ENCODE measurements at regions not wholly inside any gene's neighbourhood (a gene's known extent, or its start where the extent isn't known, plus 50 kb on each side); places are given as distances from the start of the nearest gene placed in this dataset.
A peak's percentile ranks its signal among the peaks of the same experiment; 100 is the strongest.

- DNase-seq: no peak
Measured at GRCh38 chr1:101290922-101291561, 54.2 kb downstream of the S1PR1 start.

- no peak for DNase-seq
Measured at GRCh38 chr1:101291562-101292380, 55.0 kb downstream of the S1PR1 start.

GRCh38 chr1:101293461-101294051, 56.7 kb downstream of the S1PR1 start:
- no peak for DNase-seq

- no peak for DNase-seq
Measured at GRCh38 chr1:101295209-101295608, 58.4 kb downstream of the S1PR1 start.

GRCh38 chr1:101298663-101299062, 61.8 kb downstream of the S1PR1 start:
- DNase-seq: no peak

- no peak for DNase-seq
Measured at GRCh38 chr1:101299141-101299540, 62.3 kb downstream of the S1PR1 start.

GRCh38 chr1:101299710-101300109, 62.9 kb downstream of the S1PR1 start:
- no peak for DNase-seq

GRCh38 chr1:101300916-101301315, 64.1 kb downstream of the S1PR1 start:
- DNase-seq: no peak

- no peak for DNase-seq
Measured at GRCh38 chr1:101301446-101302057, 64.7 kb downstream of the S1PR1 start.

GRCh38 chr1:101302831-101303511, 66.2 kb downstream of the S1PR1 start:
- no peak for DNase-seq

GRCh38 chr1:101307985-101308689, 71.3 kb downstream of the S1PR1 start:
- DNase-seq: no peak

- no peak for DNase-seq
Measured at GRCh38 chr1:101308935-101309333, 72.1 kb downstream of the S1PR1 start.

GRCh38 chr1:101309334-101310311, 72.8 kb downstream of the S1PR1 start:
- peak; percentile 37 for DNase-seq

GRCh38 chr1:101310506-101310905, 73.7 kb downstream of the S1PR1 start:
- DNase-seq: no peak

- no peak for DNase-seq
Measured at GRCh38 chr1:101311146-101311920, 74.5 kb downstream of the S1PR1 start.

GRCh38 chr1:101312147-101312546, 75.3 kb downstream of the S1PR1 start:
- no peak for DNase-seq

GRCh38 chr1:101313356-101313755, 76.5 kb downstream of the S1PR1 start:
- no peak for DNase-seq

GRCh38 chr1:101314244-101314643, 77.4 kb downstream of the S1PR1 start:
- no peak for DNase-seq

- DNase-seq: peak; percentile 17
Measured at GRCh38 chr1:101316256-101316655, 79.4 kb downstream of the S1PR1 start.

GRCh38 chr1:101316799-101317198, 80.0 kb downstream of the S1PR1 start:
- DNase-seq: no peak

Measured in NCI-H774 (cell line).